HFFc6 (cell line): ENCODE measurements at regions not wholly inside any gene's neighbourhood (a gene's known extent, or its start where the extent isn't known, plus 50 kb on each side); places are given as distances from the start of the nearest gene placed in this dataset.
A peak's percentile ranks its signal among the peaks of the same experiment; 100 is the strongest.

ENCODE experiments used
- DNase-seq: peaks from one replicate; pipeline ENCODE4 v3.0.0-alpha.2; 2018
- H3K27ac Mint-ChIP-seq: 2 replicates; pipeline ENCODE4 v1.8.0; 2020; ENCODE audit warnings: mild to moderate bottlenecking, mixed read lengths
- H3K27me3 Mint-ChIP-seq: 2 replicates; pipeline ENCODE4 v1.8.0; 2021; ENCODE audit warnings: mild to moderate bottlenecking, moderate library complexity, mixed read lengths; ENCODE audit not compliant: insufficient read depth
- H3K36me3 Mint-ChIP-seq: 2 replicates; pipeline ENCODE4 v1.8.0; 2021; ENCODE audit warnings: low read depth, mixed read lengths
- H3K4me1 Mint-ChIP-seq: 2 replicates; pipeline ENCODE4 v1.8.0; 2020; ENCODE audit warnings: low read depth, mixed read lengths
- H3K4me3 Mint-ChIP-seq: 2 replicates; pipeline ENCODE4 v1.8.0; 2020; ENCODE audit warnings: mild to moderate bottlenecking, moderate library complexity, mixed read lengths
- H3K9me3 Mint-ChIP-seq: 2 replicates; pipeline ENCODE4 v1.8.0; 2020; ENCODE audit warnings: mild to moderate bottlenecking, mixed read lengths
- CTCF ChIP-seq: fragments of 200-600 bp; sonication (generic); IDR thresholded peaks from 2 replicates; pipeline ENCODE4 v1.5.0; 2021; ENCODE audit warnings: antibody characterized with exemption, mild to moderate bottlenecking

DNA sequence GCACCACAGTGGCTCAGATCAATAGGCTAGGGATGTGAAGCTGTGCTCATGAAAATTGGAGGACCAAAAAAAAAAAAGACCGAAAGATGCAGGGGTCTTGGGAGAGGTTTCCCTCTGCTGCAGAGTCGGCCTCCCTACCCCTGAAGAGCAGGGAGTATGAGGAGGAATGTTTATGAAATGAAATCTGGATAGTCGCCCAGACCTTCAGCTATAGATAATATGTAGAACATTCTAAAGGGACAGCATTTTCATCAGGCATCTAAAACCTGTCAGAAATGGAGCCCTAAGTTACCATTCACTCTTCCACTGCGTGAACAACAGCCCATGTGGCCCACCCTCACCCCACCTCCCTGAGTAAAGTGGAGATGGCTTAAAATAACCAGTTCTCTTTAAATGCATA lies 122.9 kb downstream of the TMEM174 start:
- H3K4me1 Mint-ChIP-seq, result peaks cover 41% of the 10 kb centered on the region
- no peak overlapping the region for H3K4me3 Mint-ChIP-seq
- peaks cover 27% of the 10 kb centered on the region for H3K27me3 Mint-ChIP-seq
- H3K27ac Mint-ChIP-seq, result no peak overlapping the region
- DNase-seq, result no peak
- 0 out of 2 replicates have a peak, but pooled peaks cover 5% of the 10 kb centered on the region for H3K36me3 Mint-ChIP-seq
- TF ChIP-seq CTCF, result no peak
- no peaks in the 10 kb centered on the region for H3K9me3 Mint-ChIP-seq

- Mint-ChIP-seq H3K4me1 (peaks cover 37% of the 10 kb centered on the region), H3K9me3 (no peaks in the 10 kb centered on the region), H3K36me3 (0 out of 2 replicates have a peak, but pooled peaks cover 2% of the 10 kb centered on the region), H3K27ac (no peak overlapping the region), H3K4me3 (no peak overlapping the region), H3K27me3 (peaks cover 27% of the 10 kb centered on the region)
- no peak for DNase-seq
- TF ChIP-seq CTCF, result no peak
These were observed 122.5 kb downstream of the TMEM174 start for GRCh38 chr5:73295447-73295846.

DNA sequence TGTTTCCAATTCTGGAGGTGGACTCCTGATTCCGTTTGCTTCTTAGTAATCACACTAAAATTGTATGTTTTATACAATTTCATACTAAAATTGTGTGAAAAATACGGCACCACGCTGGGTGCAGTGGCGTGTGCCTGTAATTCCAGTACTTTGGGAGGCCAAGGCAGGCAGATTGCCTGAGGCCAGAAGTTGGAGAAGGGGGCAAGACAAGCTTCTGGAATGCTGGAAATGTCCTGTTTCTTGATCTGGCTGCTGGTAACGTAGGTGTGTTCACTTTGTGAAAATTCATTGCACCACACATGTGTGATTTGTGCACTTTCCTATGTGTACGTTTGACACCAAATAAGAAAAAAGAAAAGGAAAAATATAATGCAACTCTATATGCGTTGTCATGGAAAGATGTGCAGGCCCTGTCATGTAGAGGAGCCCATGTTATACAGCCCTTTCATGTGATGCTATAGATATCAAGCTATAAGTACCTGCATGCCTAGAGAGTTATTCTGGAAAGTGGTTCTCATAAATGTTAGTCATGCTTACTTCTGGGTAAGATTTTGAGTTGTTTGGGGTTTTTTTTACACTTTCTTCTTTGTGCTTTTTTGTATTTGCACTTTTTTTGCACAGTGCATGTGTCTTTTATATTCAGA lies 119.9 kb downstream of the TMEM174 start:
- no peak overlapping the region for H3K4me3 Mint-ChIP-seq
- peaks cover 18% of the 10 kb centered on the region for H3K4me1 Mint-ChIP-seq
- H3K9me3 Mint-ChIP-seq, result no peaks in the 10 kb centered on the region
- DNase-seq, result no peak
- peaks cover 9% of the 10 kb centered on the region for H3K27me3 Mint-ChIP-seq
- H3K27ac Mint-ChIP-seq, result no peak overlapping the region
- TF ChIP-seq CTCF, result no peak
- H3K36me3 Mint-ChIP-seq, result no peaks in the 10 kb centered on the region

DNA sequence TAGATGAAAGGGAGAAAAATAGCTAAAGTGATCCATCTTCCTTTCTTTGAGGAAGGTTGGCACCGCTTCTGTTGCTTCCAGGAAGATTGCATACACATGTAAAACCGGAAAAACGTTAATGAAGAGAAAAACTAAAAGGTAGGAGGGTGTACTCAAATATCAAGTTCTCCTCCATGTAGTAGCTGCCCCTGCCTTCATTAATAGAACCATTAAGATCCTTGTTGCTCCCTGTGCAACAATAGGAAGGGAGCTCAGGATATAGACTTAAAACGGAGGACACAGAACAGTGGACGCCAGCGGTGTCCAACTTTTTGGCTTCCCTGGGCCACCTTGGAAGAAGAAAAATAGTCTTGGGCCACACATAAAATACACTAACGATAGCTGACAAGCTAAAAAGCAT lies 118.9 kb downstream of the TMEM174 start:
- H3K27me3 Mint-ChIP-seq, result peaks cover 13% of the 10 kb centered on the region
- no peak for DNase-seq
- peaks cover 14% of the 10 kb centered on the region for H3K4me1 Mint-ChIP-seq
- TF ChIP-seq CTCF, result no peak
- H3K9me3 Mint-ChIP-seq, result 0 out of 2 replicates have a peak, but pooled peaks cover 3% of the 10 kb centered on the region
- no peak overlapping the region for H3K4me3 Mint-ChIP-seq
- H3K36me3 Mint-ChIP-seq, result 0 out of 2 replicates have a peak, but pooled peaks cover 4% of the 10 kb centered on the region
- H3K27ac Mint-ChIP-seq, result no peak overlapping the region

GRCh38 chr5:73290242-73290641 lies 117.2 kb downstream of the TMEM174 start:
- peaks cover 6% of the 10 kb centered on the region; the same call in 1 of the 2 replicates for H3K4me1 Mint-ChIP-seq
- no peak overlapping the region for H3K27ac Mint-ChIP-seq
- H3K9me3 Mint-ChIP-seq, result 0 out of 2 replicates have a peak, but pooled peaks cover 3% of the 10 kb centered on the region
- no peak overlapping the region for H3K4me3 Mint-ChIP-seq
- TF ChIP-seq CTCF, result peak; percentile 39; the same call in 1 of the 2 replicates
- no peak for DNase-seq
- H3K36me3 Mint-ChIP-seq, result 0 out of 2 replicates have a peak, but pooled peaks cover 4% of the 10 kb centered on the region
- peaks cover 12% of the 10 kb centered on the region for H3K27me3 Mint-ChIP-seq
